H9 (cell line): ENCODE measurements at regions not wholly inside any gene's neighbourhood (a gene's known extent, or its start where the extent isn't known, plus 50 kb on each side); places are given as distances from the start of the nearest gene placed in this dataset.

Experiments used
- DNase-seq: peaks from one replicate; pipeline ENCODE4 v3.0.0-alpha.2; 2017
- H2AFZ ChIP-seq: one replicate; pipeline ENCODE4 v1.6.1; 2013; ENCODE audit warnings: mild to moderate bottlenecking, low read length, control low read depth, moderate library complexity
- H2AK5ac ChIP-seq: 2 replicates; pipeline ENCODE4 v1.6.1; 2013; ENCODE audit warnings: low read length, control low read depth, mixed read lengths; ENCODE audit not compliant: insufficient read length
- H2BK120ac ChIP-seq: one replicate; pipeline ENCODE4 v1.6.1; 2013; ENCODE audit warnings: low read depth, mild to moderate bottlenecking, low read length, control low read depth, inconsistent platforms; ENCODE audit not compliant: poor library complexity, severe bottlenecking
- H2BK12ac ChIP-seq: 2 replicates; pipeline ENCODE4 v1.6.1; 2013; ENCODE audit warnings: low read length, control low read depth, mixed read lengths, low read depth; ENCODE audit not compliant: insufficient read length
- H2BK15ac ChIP-seq: 2 replicates; pipeline ENCODE4 v1.6.1; 2013; ENCODE audit warnings: low read depth, low read length, control low read depth
- H2BK20ac ChIP-seq: one replicate; pipeline ENCODE4 v1.6.1; 2013; ENCODE audit warnings: low read depth, mild to moderate bottlenecking, low read length, control low read depth, inconsistent platforms; ENCODE audit not compliant: poor library complexity, severe bottlenecking
- H2BK5ac ChIP-seq: 2 replicates; pipeline ENCODE4 v1.6.1; 2013; ENCODE audit warnings: low read length, control low read depth, mixed read lengths; ENCODE audit not compliant: insufficient read length
- H3K14ac ChIP-seq: 2 replicates; pipeline ENCODE4 v1.6.1; 2013; ENCODE audit warnings: low read length, control low read depth; ENCODE audit not compliant: insufficient read depth
- H3K18ac ChIP-seq: 2 replicates; pipeline ENCODE4 v1.6.1; 2013; ENCODE audit warnings: low read depth, mild to moderate bottlenecking, mixed read lengths, low read length, control low read depth; ENCODE audit not compliant: insufficient read length
- H3K23ac ChIP-seq: 2 replicates; pipeline ENCODE4 v1.6.1; 2013; ENCODE audit warnings: low read length, control low read depth, mixed read lengths, low read depth; ENCODE audit not compliant: insufficient read length
- H3K23me2 ChIP-seq: 2 replicates; pipeline ENCODE4 v1.6.1; 2013; ENCODE audit warnings: low read depth, mild to moderate bottlenecking, mixed read lengths, low read length, control low read depth; ENCODE audit not compliant: insufficient read length, poor library complexity, severe bottlenecking
- H3K27ac ChIP-seq: 2 replicates; pipeline ENCODE4 v1.5.1; 2013; ENCODE audit warnings: low read length, control low read depth, mixed read lengths, low read depth; ENCODE audit not compliant: insufficient read length
- H3K27me3 ChIP-seq: 2 replicates; pipeline ENCODE4 v1.6.1; 2013; ENCODE audit warnings: low read length, control low read depth, inconsistent platforms; ENCODE audit not compliant: insufficient read depth
- H3K4ac ChIP-seq: 2 replicates; pipeline ENCODE4 v1.6.1; 2013; ENCODE audit warnings: low read depth, mild to moderate bottlenecking, control low read depth, inconsistent platforms, low read length, moderate library complexity
- H3K4me1 ChIP-seq: 2 replicates; pipeline ENCODE4 v1.6.1; 2013; ENCODE audit warnings: low read length, control low read depth, inconsistent platforms; ENCODE audit not compliant: insufficient read depth
- H3K4me2 ChIP-seq: 2 replicates; pipeline ENCODE4 v1.6.1; 2013; ENCODE audit warnings: low read length, control low read depth, mixed read lengths; ENCODE audit not compliant: insufficient read length, insufficient read depth
- H3K56ac ChIP-seq: 2 replicates; pipeline ENCODE4 v1.6.1; 2013; ENCODE audit warnings: low read depth, mild to moderate bottlenecking, mixed read lengths, low read length, control low read depth; ENCODE audit not compliant: insufficient read length
- H3K79me1 ChIP-seq: 2 replicates; pipeline ENCODE4 v1.6.1; 2013; ENCODE audit warnings: low read depth, mild to moderate bottlenecking, moderate library complexity, low read length, control low read depth, inconsistent platforms; ENCODE audit not compliant: insufficient read depth, poor library complexity, severe bottlenecking
- H3K79me2 ChIP-seq: 2 replicates; pipeline ENCODE4 v1.6.1; 2013; ENCODE audit warnings: low read length, control low read depth, inconsistent platforms; ENCODE audit not compliant: insufficient read depth
- H3K9ac ChIP-seq: 2 replicates; pipeline ENCODE4 v1.6.1; 2013; ENCODE audit warnings: low read length, control low read depth, mixed read lengths; ENCODE audit not compliant: insufficient read length; ENCODE audit errors: extremely low read depth
- H3K9me3 ChIP-seq: one replicate; pipeline ENCODE4 v1.6.1; 2013; ENCODE audit warnings: low read depth, low read length, inconsistent platforms; ENCODE audit not compliant: control insufficient read depth
- H3T11ph ChIP-seq: one replicate; pipeline ENCODE4 v1.6.1; 2013; ENCODE audit warnings: mild to moderate bottlenecking, low read length, control low read depth, inconsistent platforms
- H4K20me1 ChIP-seq: one replicate; pipeline ENCODE4 v1.6.1; 2013; ENCODE audit not compliant: control insufficient read depth, insufficient read length, insufficient read depth
- H4K5ac ChIP-seq: 2 replicates; pipeline ENCODE4 v1.6.1; 2013; ENCODE audit warnings: low read depth, mild to moderate bottlenecking, mixed read lengths, low read length, control low read depth; ENCODE audit not compliant: insufficient read length
- H4K8ac ChIP-seq: replicated peaks from 2 replicates; pipeline ENCODE4 v1.6.1; 2013; ENCODE audit warnings: low read length, control low read depth, mixed read lengths, low read depth; ENCODE audit not compliant: insufficient read length
- H4K91ac ChIP-seq: 2 replicates; pipeline ENCODE4 v1.6.1; 2013; ENCODE audit warnings: low read depth, mild to moderate bottlenecking, moderate library complexity, mixed read lengths, low read length, control low read depth; ENCODE audit not compliant: insufficient read length
- H3K27ac Mint-ChIP-seq, 3 experiments: 2 replicates in 2 of 3; 3 replicates in 1 of 3; pipeline ENCODE4 v1.8.0; 2020 to 2021; ENCODE audit warnings: mixed read lengths in 3 of 3, mild to moderate bottlenecking in 1 of 3, moderate library complexity in 1 of 3
- H3K27me3 Mint-ChIP-seq: 2 replicates; pipeline ENCODE4 v1.8.0; 2021; ENCODE audit warnings: low read depth, mild to moderate bottlenecking, moderate library complexity, mixed read lengths
- H3K36me3 Mint-ChIP-seq, 3 experiments: 2 replicates in 2 of 3; 3 replicates in 1 of 3; pipeline ENCODE4 v1.8.0; 2020 to 2021; ENCODE audit warnings: low read depth in 3 of 3, mixed read lengths in 3 of 3; ENCODE audit not compliant: insufficient read depth in 1 of 3
- H3K4me1 Mint-ChIP-seq, 2 experiments: 2 replicates each; pipeline ENCODE4 v1.8.0; 2020; ENCODE audit warnings: mixed read lengths in 2 of 2
- H3K4me3 Mint-ChIP-seq, 2 experiments: 2 replicates in 1 of 2; 3 replicates in 1 of 2; pipeline ENCODE4 v1.8.0; 2020 to 2021; ENCODE audit warnings: mild to moderate bottlenecking in 2 of 2, mixed read lengths in 2 of 2, moderate library complexity in 1 of 2
- H3K9me3 Mint-ChIP-seq, 2 experiments: 2 replicates in 1 of 2; 3 replicates in 1 of 2; pipeline ENCODE4 v1.8.0; 2020; ENCODE audit warnings: mild to moderate bottlenecking in 2 of 2, mixed read lengths in 2 of 2, moderate library complexity in 1 of 2
- WGBS: extraction: QIAGEN DNeasy Blood & Tissue Kit; methylation state at CpG from one replicate; pipeline ENCODE4 v1.1.7; 2013; ENCODE audit warnings: missing lambda C conversion rate, low lambda C conversion rate, mixed read lengths; ENCODE audit not compliant: insufficient read length; ENCODE audit errors: extremely low coverage; 5-methylcytosine and 5-hydroxymethylcytosine counted together
- TF ChIP-seq, protein P1 (sequence below): fragments of 200-600 bp; sonication (generic); conservative IDR thresholded peaks from 3 replicates; pipeline ENCODE4 v1.8.0; 2021; ENCODE audit warnings: antibody characterized with exemption, mild to moderate bottlenecking

- no peak overlapping the region for H3K23ac ChIP-seq
- H3K23me2 ChIP-seq = no peaks in the 10 kb centered on the region
- Mint-ChIP-seq H3K4me1 (peaks cover 8 to 13% of the 10 kb centered on the region in 2 experiments), H3K9me3 (no peaks in the 10 kb centered on the region), H3K4me3 (no peak overlapping the region), H3K36me3 (no peaks in the 10 kb centered on the region), H3K27me3 (peaks cover 18% of the 10 kb centered on the region), H3K27ac (no peak overlapping the region)
- H3K4me1 ChIP-seq = no peaks in the 10 kb centered on the region
- no peak overlapping the region for H3K27ac ChIP-seq
- H3T11ph ChIP-seq = no peak overlapping the region
- no peak overlapping the region for H2BK12ac ChIP-seq
- H2BK5ac ChIP-seq = no peak overlapping the region
- no peak overlapping the region for H4K91ac ChIP-seq
- DNase-seq = no peak
- H2BK20ac ChIP-seq = no peak overlapping the region
- H4K8ac ChIP-seq = no peak overlapping the region
- H3K27me3 ChIP-seq = no peaks in the 10 kb centered on the region
- H4K20me1 ChIP-seq = no peaks in the 10 kb centered on the region
- H3K9me3 ChIP-seq = no peaks in the 10 kb centered on the region
- no peak overlapping the region for H3K56ac ChIP-seq
- no peak overlapping the region for H3K4ac ChIP-seq
- no peak overlapping the region for H2BK15ac ChIP-seq
- H2AK5ac ChIP-seq = no peak overlapping the region
- H2AFZ ChIP-seq = no peak overlapping the region
- TF ChIP-seq, protein P1, sequence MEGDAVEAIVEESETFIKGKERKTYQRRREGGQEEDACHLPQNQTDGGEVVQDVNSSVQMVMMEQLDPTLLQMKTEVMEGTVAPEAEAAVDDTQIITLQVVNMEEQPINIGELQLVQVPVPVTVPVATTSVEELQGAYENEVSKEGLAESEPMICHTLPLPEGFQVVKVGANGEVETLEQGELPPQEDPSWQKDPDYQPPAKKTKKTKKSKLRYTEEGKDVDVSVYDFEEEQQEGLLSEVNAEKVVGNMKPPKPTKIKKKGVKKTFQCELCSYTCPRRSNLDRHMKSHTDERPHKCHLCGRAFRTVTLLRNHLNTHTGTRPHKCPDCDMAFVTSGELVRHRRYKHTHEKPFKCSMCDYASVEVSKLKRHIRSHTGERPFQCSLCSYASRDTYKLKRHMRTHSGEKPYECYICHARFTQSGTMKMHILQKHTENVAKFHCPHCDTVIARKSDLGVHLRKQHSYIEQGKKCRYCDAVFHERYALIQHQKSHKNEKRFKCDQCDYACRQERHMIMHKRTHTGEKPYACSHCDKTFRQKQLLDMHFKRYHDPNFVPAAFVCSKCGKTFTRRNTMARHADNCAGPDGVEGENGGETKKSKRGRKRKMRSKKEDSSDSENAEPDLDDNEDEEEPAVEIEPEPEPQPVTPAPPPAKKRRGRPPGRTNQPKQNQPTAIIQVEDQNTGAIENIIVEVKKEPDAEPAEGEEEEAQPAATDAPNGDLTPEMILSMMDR = no peak
- H2BK120ac ChIP-seq = no peak overlapping the region
- no peak overlapping the region for H3K9ac ChIP-seq
- H3K4me2 ChIP-seq = no peak overlapping the region
- no peaks in the 10 kb centered on the region for H3K79me1 ChIP-seq
- H3K79me2 ChIP-seq = no peaks in the 10 kb centered on the region
- H3K18ac ChIP-seq = no peak overlapping the region
- no peak overlapping the region for H4K5ac ChIP-seq
- H3K14ac ChIP-seq = no peak overlapping the region
- no CpG with 5 or more reads among the region's 4 CpGs for WGBS
Measured at GRCh38 chr15:96117270-96117669, 213.2 kb upstream of the NR2F2 start.
